Peyer's patch (tissue), 4 donors: ENCODE measurements at regions not wholly inside any gene's neighbourhood (a gene's known extent, or its start where the extent isn't known, plus 50 kb on each side); places are given as distances from the start of the nearest gene placed in this dataset.

Source experiments
- CTCF ChIP-seq, 6 experiments: fragments of 450-650 bp in 4 of 6; fragments of 200-600 bp in 2 of 6; sonication (generic) in 1 of 6; IDR thresholded peaks; one replicate each; pipeline ENCODE4 v1.5.1; 2017 to 2019; ENCODE audit warnings: antibody characterized with exemption in 6 of 6, mild to moderate bottlenecking in 3 of 6, moderate library complexity in 1 of 6
- POLR2A ChIP-seq, 2 donors: fragments of 450-650 bp; IDR thresholded peaks; one replicate each; pipeline ENCODE4 v1.5.1; 2017; ENCODE audit warnings: antibody characterized with exemption in 2 of 2, mild to moderate bottlenecking in 2 of 2, moderate library complexity in 2 of 2

DNA sequence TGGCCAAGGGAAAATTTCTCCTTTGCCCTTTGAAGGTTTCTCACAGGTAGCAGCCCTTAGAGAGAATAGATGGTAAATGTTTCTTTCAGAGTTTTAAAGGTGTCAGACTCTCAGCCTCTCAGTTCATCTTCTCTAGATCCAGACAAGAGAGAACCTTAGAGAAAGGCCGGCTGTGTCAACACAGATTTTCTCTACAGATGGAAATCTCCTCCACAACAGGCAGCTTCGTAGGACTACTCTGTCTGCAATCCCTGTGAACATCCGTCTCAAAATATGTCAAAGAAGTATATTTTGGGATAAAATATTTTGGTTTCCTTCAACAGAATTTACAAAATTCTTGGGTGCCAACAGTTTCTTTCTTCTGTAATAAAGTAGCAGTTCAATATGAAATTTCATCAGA is 282.1 kb upstream of the POU1F1 start:
- no peak for TF ChIP-seq CTCF (IDR thresholded peaks at IDR 0.05)
- TF ChIP-seq POLR2A (IDR thresholded peaks at IDR 0.05) = no peak
